PC-9 (cell line): ENCODE measurements at regions not wholly inside any gene's neighbourhood (a gene's known extent, or its start where the extent isn't known, plus 50 kb on each side); places are given as distances from the start of the nearest gene placed in this dataset.

ENCODE experiments used
- EZH2 ChIP-seq: fragments of 200-600 bp; sonication (generic); IDR thresholded peaks from 2 replicates; pipeline ENCODE4 v1.8.0; 2017; ENCODE audit warnings: antibody characterized with exemption, low read depth
- TF ChIP-seq, protein P1 (sequence below): fragments of 200-600 bp; sonication (generic); conservative IDR thresholded peaks from 2 replicates; pipeline ENCODE4 v1.6.1; 2017; ENCODE audit warnings: mixed run types, antibody characterized with exemption, mild to moderate bottlenecking, moderate library complexity

- TF ChIP-seq EZH2, result no peak
- TF ChIP-seq, protein P1, sequence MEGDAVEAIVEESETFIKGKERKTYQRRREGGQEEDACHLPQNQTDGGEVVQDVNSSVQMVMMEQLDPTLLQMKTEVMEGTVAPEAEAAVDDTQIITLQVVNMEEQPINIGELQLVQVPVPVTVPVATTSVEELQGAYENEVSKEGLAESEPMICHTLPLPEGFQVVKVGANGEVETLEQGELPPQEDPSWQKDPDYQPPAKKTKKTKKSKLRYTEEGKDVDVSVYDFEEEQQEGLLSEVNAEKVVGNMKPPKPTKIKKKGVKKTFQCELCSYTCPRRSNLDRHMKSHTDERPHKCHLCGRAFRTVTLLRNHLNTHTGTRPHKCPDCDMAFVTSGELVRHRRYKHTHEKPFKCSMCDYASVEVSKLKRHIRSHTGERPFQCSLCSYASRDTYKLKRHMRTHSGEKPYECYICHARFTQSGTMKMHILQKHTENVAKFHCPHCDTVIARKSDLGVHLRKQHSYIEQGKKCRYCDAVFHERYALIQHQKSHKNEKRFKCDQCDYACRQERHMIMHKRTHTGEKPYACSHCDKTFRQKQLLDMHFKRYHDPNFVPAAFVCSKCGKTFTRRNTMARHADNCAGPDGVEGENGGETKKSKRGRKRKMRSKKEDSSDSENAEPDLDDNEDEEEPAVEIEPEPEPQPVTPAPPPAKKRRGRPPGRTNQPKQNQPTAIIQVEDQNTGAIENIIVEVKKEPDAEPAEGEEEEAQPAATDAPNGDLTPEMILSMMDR, result no peak
Observed at GRCh38 chr1:98827041-98827440, 165.5 kb downstream of the SNX7 start.
